HG02798 (cell line): ENCODE measurements at regions not wholly inside any gene's neighbourhood (a gene's known extent, or its start where the extent isn't known, plus 50 kb on each side); places are given as distances from the start of the nearest gene placed in this dataset.

Experiments
- ATAC-seq: cut with Tn5 transposase; IDR thresholded peaks from one replicate; pipeline ENCODE4 v1.9.1; 2021; ENCODE audit warnings: mild to moderate bottlenecking; ENCODE audit not compliant: unreplicated experiment, poor library complexity

- ATAC-seq, result no peak
These were observed 57.6 kb upstream of the RNF152 start for GRCh38 chr18:61950371-61950770.

- ATAC-seq, result no peak
These were observed 57.1 kb upstream of the RNF152 start for GRCh38 chr18:61949946-61950345.

- no peak for ATAC-seq
These were observed 56.1 kb upstream of the RNF152 start for GRCh38 chr18:61948846-61949438.

GRCh38 chr18:61948281-61948741 is 55.5 kb upstream of the RNF152 start:
- ATAC-seq, result no peak

- no peak for ATAC-seq
These were observed 53.6 kb upstream of the RNF152 start for GRCh38 chr18:61946449-61946848.

GRCh38 chr18:61943175-61943964 is 50.6 kb upstream of the RNF152 start:
- ATAC-seq, result no peak
